ENCODE measurements at regions not wholly inside any gene's neighbourhood (a gene's known extent, or its start where the extent isn't known, plus 50 kb on each side); places are given as distances from the start of the nearest gene placed in this dataset.

DNA sequence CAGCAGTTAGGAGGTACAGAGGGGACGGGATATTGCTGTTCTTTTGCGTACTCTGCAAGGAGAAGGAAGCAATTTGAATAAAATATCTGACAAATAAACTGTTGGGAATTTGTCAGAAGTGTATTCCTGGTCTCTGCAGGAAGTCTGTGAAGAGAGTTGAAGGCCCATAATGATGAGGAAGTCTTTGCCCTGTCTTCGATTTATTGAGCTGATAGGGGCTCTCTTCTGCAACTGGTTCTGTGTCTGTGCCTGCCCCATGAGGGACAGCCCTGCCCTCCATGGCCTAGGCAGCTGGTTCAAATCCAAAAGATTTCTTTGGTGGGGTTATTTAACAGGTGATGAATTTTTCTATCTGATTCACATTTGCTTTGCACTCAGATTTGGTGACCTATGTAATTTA lies 339.7 kb upstream of the EDNRB start:
- Histone ChIP-seq H3K9ac (replicated peaks; ENCODE audit: extremely low read depth, insufficient read depth, low read length) (no peak overlapping the region), H3K79me2 (ENCODE audit: control insufficient read depth, insufficient read depth, low read length) (no peaks in the 10 kb centered on the region), H3K27me3 (ENCODE audit: control insufficient read depth in 2 of 2, insufficient read depth in 2 of 2, low read length in 2 of 2) (peaks cover 0 to 1% of the 10 kb centered on the region in 2 experiments), H2AFZ (ENCODE audit: low read depth, low read length) (no peak overlapping the region), H3K4me3 (replicated peaks in 1 of 3; ENCODE audit: insufficient read depth in 1 of 3, low read depth in 1 of 3, low read length in 3 of 3) (no peak overlapping the region), H3K27ac (ENCODE audit: insufficient read depth, low read depth, low read length) (no peak overlapping the region), H3K4me1 (ENCODE audit: control insufficient read depth, extremely low read depth, insufficient read depth, low read length) (no peaks in the 10 kb centered on the region), H3K36me3 (ENCODE audit: control insufficient read depth in 2 of 2, extremely low read depth in 1 of 2, insufficient read depth in 2 of 2, low read length in 2 of 2) (no peaks in the 10 kb centered on the region), H3K4me2 (ENCODE audit: insufficient read depth, low read length) (no peak overlapping the region), H3K9me1 (replicated peaks; ENCODE audit: control insufficient read depth, extremely low read depth, insufficient read depth, low read length) (no peaks in the 10 kb centered on the region), H4K20me1 (replicated peaks; ENCODE audit: control insufficient read depth, extremely low read depth, insufficient read depth, low read length) (no peaks in the 10 kb centered on the region), H3K9me3 (replicated peaks; ENCODE audit: control insufficient read depth, insufficient read depth, low read length) (no peaks in the 10 kb centered on the region)
- ChIA-PET CTCF (interaction anchor here (2.6 kb wide), 1 partner anchor 17 kb away, joined by 12 read pairs; no protein-coding TSS in a partner anchor), POLR2A (no interaction called here)
- TF ChIP-seq EZH2 (IDR thresholded peaks at IDR 0.05; ENCODE audit: borderline replicate concordance, low read depth, low read length, severe bottlenecking), result no peak
- no peak for TF ChIP-seq FOS (IDR thresholded peaks at IDR 0.05; ENCODE audit: borderline replicate concordance, insufficient read depth, low read length)
- TF ChIP-seq MYC (IDR thresholded peaks at IDR 0.05; ENCODE audit: low read depth, low read length), result no peak
- TF ChIP-seq, protein P1, sequence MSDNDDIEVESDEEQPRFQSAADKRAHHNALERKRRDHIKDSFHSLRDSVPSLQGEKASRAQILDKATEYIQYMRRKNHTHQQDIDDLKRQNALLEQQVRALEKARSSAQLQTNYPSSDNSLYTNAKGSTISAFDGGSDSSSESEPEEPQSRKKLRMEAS (IDR thresholded peaks at IDR 0.05; ENCODE audit: insufficient read depth, insufficient read length), result no peak
- TF ChIP-seq CTCF (IDR thresholded peaks at IDR 0.05; ENCODE audit: extremely low read depth in 1 of 2, insufficient read depth in 1 of 2, low read depth in 1 of 2, low read length in 2 of 2), result no peak
- no peak for TF ChIP-seq GATA2 (IDR thresholded peaks at IDR 0.05; ENCODE audit: insufficient read depth, insufficient read length, low read depth, low read length)
- TF ChIP-seq POLR2A (IDR thresholded peaks at IDR 0.05; ENCODE audit: low read depth, low read length), result no peak
- no TSS peak for BruUV-seq (replicated peaks)
- DNase-seq (ENCODE audit: low read depth, low spot score) (no peak), FAIRE-seq (no peak)
- dilution Hi-C loops (cut with MboI; ENCODE audit: extremely low pct_ligation_motif_present, low sequenced_read_pairs), result no loop called here
- intact Hi-C loops (cut with micrococcal nuclease), result no loop called here
